Lower leg skin (tissue), 4 donors: ENCODE measurements at regions not wholly inside any gene's neighbourhood (a gene's known extent, or its start where the extent isn't known, plus 50 kb on each side); places are given as distances from the start of the nearest gene placed in this dataset.

Experiments
- DNase-seq, 2 donors: peaks; one replicate each; pipeline ENCODE4 v3.0.0-alpha.2; 2019; ENCODE audit warnings: low spot score in 2 of 2
- H3K4me3 ChIP-seq: fragments of 200-600 bp; sonication (generic); 2 replicates; pipeline ENCODE4 v1.5.1; 2017; ENCODE audit warnings: mild to moderate bottlenecking, low read depth; ENCODE audit not compliant: poor library complexity, severe bottlenecking
- POLR2A ChIP-seq, 2 donors: fragments of 450-650 bp; IDR thresholded peaks; one replicate each; pipeline ENCODE4 v1.6.1; 2016 to 2017; ENCODE audit warnings: antibody characterized with exemption in 2 of 2, mild to moderate bottlenecking in 1 of 2, moderate library complexity in 1 of 2
- WGBS, 2 donors: methylation state at CpG; one replicate each; pipeline ENCODE4 v1.1.5; 2018; 5-methylcytosine and 5-hydroxymethylcytosine counted together
- intact Hi-C: fragments of 100-400 bp; cut with DNase I; formaldehyde crosslinking; loops from one replicate; pipeline ENCODE4 v1.15.0; 2023; ENCODE audit warnings: low total_unique reads
- TF ChIP-seq, protein P1 (sequence below), 3 donors: fragments of 450-650 bp; IDR thresholded peaks; one replicate each; pipeline ENCODE4 v1.5.1; 2016; ENCODE audit warnings: antibody characterized with exemption in 3 of 3, mild to moderate bottlenecking in 3 of 3, moderate library complexity in 2 of 3

DNA sequence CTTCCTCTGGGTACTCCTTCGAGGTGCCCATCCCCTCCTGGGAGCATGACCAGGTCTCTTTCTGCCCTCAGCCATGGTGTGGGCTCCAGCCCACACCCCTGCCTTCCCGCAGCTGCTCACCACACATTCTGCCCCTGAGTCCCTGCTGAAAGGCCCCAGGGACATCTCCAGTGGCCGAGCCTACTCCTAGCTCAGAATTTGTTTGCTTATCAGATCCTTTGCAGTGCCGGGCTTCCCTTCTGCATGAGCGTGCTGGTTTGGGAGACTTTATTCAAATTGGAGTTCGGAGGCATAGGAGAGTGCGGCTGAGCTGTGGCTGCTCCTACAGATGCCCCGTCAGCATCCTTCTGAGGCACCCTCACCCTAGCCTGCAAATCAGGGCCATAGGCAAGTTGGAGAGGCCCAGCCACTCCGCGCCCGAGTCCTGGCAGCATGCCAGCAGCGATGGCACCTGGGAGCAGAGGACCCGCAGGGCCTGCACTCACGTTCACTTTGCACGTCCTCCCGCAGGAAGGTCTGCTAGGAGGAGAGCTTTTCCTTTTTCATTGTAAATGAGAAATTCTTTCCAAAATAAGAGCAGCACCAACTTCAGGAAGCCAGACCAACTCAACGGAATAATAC lies 327.3 kb downstream of the QKI start:
- H3K4me3 ChIP-seq, result no peak overlapping the region
- DNase-seq, result no peak
- 75 to 77% methylated on average over 17 of the region's 17 CpGs for WGBS, 2 donors
- TF ChIP-seq, protein P1, sequence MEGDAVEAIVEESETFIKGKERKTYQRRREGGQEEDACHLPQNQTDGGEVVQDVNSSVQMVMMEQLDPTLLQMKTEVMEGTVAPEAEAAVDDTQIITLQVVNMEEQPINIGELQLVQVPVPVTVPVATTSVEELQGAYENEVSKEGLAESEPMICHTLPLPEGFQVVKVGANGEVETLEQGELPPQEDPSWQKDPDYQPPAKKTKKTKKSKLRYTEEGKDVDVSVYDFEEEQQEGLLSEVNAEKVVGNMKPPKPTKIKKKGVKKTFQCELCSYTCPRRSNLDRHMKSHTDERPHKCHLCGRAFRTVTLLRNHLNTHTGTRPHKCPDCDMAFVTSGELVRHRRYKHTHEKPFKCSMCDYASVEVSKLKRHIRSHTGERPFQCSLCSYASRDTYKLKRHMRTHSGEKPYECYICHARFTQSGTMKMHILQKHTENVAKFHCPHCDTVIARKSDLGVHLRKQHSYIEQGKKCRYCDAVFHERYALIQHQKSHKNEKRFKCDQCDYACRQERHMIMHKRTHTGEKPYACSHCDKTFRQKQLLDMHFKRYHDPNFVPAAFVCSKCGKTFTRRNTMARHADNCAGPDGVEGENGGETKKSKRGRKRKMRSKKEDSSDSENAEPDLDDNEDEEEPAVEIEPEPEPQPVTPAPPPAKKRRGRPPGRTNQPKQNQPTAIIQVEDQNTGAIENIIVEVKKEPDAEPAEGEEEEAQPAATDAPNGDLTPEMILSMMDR (IDR thresholded peaks at IDR 0.05), result no peak
- TF ChIP-seq POLR2A (IDR thresholded peaks at IDR 0.05), result no peak
- intact Hi-C loops, result no loop called here

DNA sequence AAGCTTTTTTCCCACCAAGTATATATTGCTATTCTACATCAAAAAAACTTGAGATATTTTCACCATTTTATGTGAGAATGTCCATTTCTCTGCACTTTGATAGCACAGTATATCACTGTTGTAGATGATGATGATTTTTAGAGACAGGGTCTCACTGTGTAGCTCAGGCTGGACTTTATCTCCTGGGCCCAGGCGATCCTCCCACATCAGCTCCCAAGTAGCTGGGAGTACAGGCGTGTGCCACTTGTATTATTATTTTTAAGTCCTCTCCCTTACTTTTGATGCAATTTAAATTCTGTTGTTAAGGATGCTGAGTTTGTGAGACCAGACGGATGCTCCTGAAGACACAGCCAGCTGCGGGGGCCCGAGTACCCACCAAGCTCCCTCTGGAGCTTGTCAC lies 326.8 kb downstream of the QKI start:
- H3K4me3 ChIP-seq, result no peak overlapping the region
- intact Hi-C loops, result no loop called here
- no peak for TF ChIP-seq POLR2A (IDR thresholded peaks at IDR 0.05)
- TF ChIP-seq, protein P1 (IDR thresholded peaks at IDR 0.05), result no peak
- no peak for DNase-seq
- WGBS, 2 donors, result 96 to 100% methylated on average over 5 of the region's 5 CpGs

DNA sequence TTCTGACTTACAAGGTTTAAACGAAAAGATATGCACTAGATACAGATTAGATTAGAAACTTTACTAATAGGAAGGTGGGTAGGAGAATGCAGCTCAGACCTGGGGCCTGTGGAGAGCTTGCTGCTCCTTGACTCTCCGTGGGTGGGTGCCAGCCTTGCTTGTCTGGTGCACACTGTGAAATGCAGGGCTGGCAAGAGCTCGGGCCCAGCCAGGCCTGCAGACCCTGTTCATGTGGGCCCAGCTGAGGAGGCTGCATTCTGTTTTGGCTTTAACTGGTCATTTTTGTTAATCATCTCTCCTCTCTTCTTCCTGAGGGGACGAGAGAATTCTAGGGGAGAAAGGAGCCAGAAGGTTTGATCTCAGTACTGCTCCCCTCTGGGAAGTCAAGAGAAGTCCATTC lies 325.4 kb downstream of the QKI start:
- intact Hi-C loops, result loop anchor here (10.0 kb wide), 1 partner anchor 1815 kb away; no protein-coding TSS in a partner anchor

DNA sequence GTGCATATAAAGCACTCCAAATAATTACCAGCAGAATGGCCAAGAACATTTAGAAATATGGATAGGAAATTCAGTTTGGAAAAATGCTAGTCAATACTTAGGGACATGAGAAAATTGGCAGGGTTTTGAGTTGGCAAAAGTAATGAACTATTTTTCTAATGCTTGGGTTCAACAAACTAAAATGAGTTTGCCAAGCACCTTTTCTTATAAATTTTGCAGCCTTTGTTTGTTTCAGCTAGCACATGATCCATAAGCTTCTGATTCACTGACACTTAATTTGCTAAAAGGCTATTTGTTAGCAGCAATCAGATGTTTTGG lies 324.8 kb downstream of the QKI start:
- no peak overlapping the region for H3K4me3 ChIP-seq
- intact Hi-C loops, result loop anchor here (10.0 kb wide), 1 partner anchor 1815 kb away; no protein-coding TSS in a partner anchor
- TF ChIP-seq, protein P1 (IDR thresholded peaks at IDR 0.05), result no peak
- TF ChIP-seq POLR2A (IDR thresholded peaks at IDR 0.05), result no peak
- DNase-seq, result no peak

More for the DNA sequence above, 325.4 kb downstream of the QKI start:
- H3K4me3 ChIP-seq, result no peak overlapping the region
- 64 to 71% methylated on average over 4 of the region's 4 CpGs for WGBS, 2 donors
- no peak for TF ChIP-seq POLR2A (IDR thresholded peaks at IDR 0.05)
- TF ChIP-seq, protein P1 (IDR thresholded peaks at IDR 0.05), result no peak
- no peak for DNase-seq

DNA sequence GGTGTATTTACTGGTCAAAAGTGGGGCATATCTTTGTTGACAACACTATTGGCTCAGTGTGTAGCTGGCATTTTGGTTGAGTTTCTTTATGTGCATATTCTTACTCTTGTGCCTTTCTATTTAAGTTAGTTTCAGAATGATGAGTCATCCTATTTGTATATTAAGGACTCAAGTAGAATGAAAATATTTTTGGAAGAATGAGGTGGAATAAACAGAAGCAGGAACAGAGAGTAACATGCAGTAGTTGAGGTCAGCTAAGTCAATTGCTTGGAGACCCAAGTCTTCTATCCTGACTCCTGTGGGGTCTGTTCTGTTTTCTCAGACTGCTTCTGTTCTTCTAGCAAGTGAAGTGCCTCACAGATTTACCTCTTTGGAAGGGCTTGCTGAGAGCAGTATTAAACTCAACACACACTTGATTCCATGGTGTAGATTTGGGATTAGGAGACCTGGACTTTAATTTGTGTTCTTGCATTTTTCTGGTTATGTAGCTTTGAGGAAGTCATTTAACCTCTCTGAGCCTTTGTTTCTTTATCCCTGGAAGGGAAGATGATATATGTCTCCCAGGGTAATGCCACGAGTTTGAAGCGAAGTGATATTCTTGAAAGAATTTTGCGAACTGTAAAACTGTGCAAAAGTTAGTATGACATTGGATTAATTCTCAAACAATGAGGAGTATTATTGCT lies 324.3 kb downstream of the QKI start:
- H3K4me3 ChIP-seq, result no peak overlapping the region
- intact Hi-C loops, result loop anchor here (10.0 kb wide), 1 partner anchor 1816 kb away; no protein-coding TSS in a partner anchor
- 62 to 63% methylated on average over 3 of the region's 3 CpGs for WGBS, 2 donors
- TF ChIP-seq, protein P1 (IDR thresholded peaks at IDR 0.05), result no peak
- no peak for TF ChIP-seq POLR2A (IDR thresholded peaks at IDR 0.05)
- no peak for DNase-seq
